Body of pancreas (tissue), 4 donors: ENCODE measurements at regions not wholly inside any gene's neighbourhood (a gene's known extent, or its start where the extent isn't known, plus 50 kb on each side); places are given as distances from the start of the nearest gene placed in this dataset.

Experiments
- ATAC-seq: fragments of 150-250 bp; one replicate; pipeline ENCODE4 v1.9.1; 2016
- DNase-seq, 4 donors: peaks; one replicate each; pipeline ENCODE4 v3.0.0-alpha.2; 2019
- H3K27ac ChIP-seq, 4 donors: fragments of 200-600 bp; sonication (generic); 1 replicate in 3 of 4; 2 replicates in 1 of 4; pipeline versions ENCODE4 v1.5.1 to v1.6.1; 2016 to 2019; ENCODE audit warnings: mild to moderate bottlenecking in 1 of 4, mixed read lengths in 1 of 4, moderate library complexity in 1 of 4
- H3K27me3 ChIP-seq, 2 donors: fragments of 200-600 bp; sonication (generic); one replicate each; pipeline ENCODE4 v1.6.0; 2016; ENCODE audit warnings: mild to moderate bottlenecking in 1 of 2
- H3K36me3 ChIP-seq, 2 donors: fragments of 200-600 bp; sonication (generic); replicated peaks in 1 of 2; 2 replicates each; pipeline ENCODE4 v1.5.1; 2016; ENCODE audit warnings: low read depth in 2 of 2; ENCODE audit not compliant: insufficient read depth in 1 of 2
- H3K4me1 ChIP-seq: fragments of 200-600 bp; sonication (generic); one replicate; pipeline ENCODE4 v1.6.0; 2016
- H3K4me3 ChIP-seq, 2 donors: fragments of 200-600 bp; sonication (generic); 1 replicate in 1 of 2; 2 replicates in 1 of 2; pipeline ENCODE4 v1.5.1; 2016 to 2019
- H3K9me3 ChIP-seq, 3 donors: fragments of 200-600 bp; sonication (generic); 1 replicate in 2 of 3; 2 replicates in 1 of 3; pipeline ENCODE4 v1.5.1; 2016
- CTCF ChIP-seq, 7 experiments: fragments of 450-650 bp in 4 of 7; fragments of 200-600 bp in 3 of 7; sonication (generic) in 3 of 7; IDR thresholded peaks; one replicate each; pipeline ENCODE4 v1.5.1; 2016 to 2019; ENCODE audit warnings: antibody characterized with exemption in 7 of 7
- POLR2A ChIP-seq, 3 donors: fragments of 450-650 bp; IDR thresholded peaks; one replicate each; pipeline ENCODE4 v1.6.1; 2016; ENCODE audit warnings: antibody characterized with exemption in 3 of 3, mild to moderate bottlenecking in 2 of 3
- WGBS, 2 donors: methylation state at CpG; one replicate each; pipeline ENCODE4 v1.1.5; 2017; 5-methylcytosine and 5-hydroxymethylcytosine counted together
- intact Hi-C: fragments of 100-400 bp; cut with DNase I; formaldehyde crosslinking; loops from one replicate; pipeline ENCODE4 v1.15.1; 2023

GRCh38 chr9:89891221-89891590, 286.4 kb downstream of the GADD45G start:
- Histone ChIP-seq H3K36me3 (no peaks in the 10 kb centered on the region), H3K27ac (peak overlapping the region in 3 of 4 donors; percentile 24 to 67 (median 66)), H3K27me3 (no peaks in the 10 kb centered on the region), H3K4me1 (peaks cover 27% of the 10 kb centered on the region), H3K4me3 (no peak overlapping the region), H3K9me3 (no peaks in the 10 kb centered on the region)
- ATAC-seq (no peak), DNase-seq (no peak)
- TF ChIP-seq CTCF (IDR thresholded peaks at IDR 0.05) (no peak), POLR2A (IDR thresholded peaks at IDR 0.05) (no peak)
- intact Hi-C loops = no loop called here
- WGBS, 2 donors = 81 to 97% methylated on average over 4 to 5 of the region's 5 CpGs

- H3K9me3 ChIP-seq = no peaks in the 10 kb centered on the region
- TF ChIP-seq CTCF (IDR thresholded peaks at IDR 0.05) (no peak), POLR2A (IDR thresholded peaks at IDR 0.05) (no peak)
- H3K4me1 ChIP-seq = peaks cover 27% of the 10 kb centered on the region
- DNase-seq (peak in 3 of 4 donors; percentile 31 to 50 (median 44)), ATAC-seq (peak; percentile 69)
- no peak overlapping the region for H3K4me3 ChIP-seq
- intact Hi-C loops = no loop called here
- H3K27me3 ChIP-seq = no peaks in the 10 kb centered on the region
- no peaks in the 10 kb centered on the region for H3K36me3 ChIP-seq
- H3K27ac ChIP-seq = peak overlapping the region in 3 of 4 donors; percentile 24 to 67 (median 66)
- WGBS, 2 donors = 46 to 47% methylated on average over 4 to 6 of the region's 6 CpGs
Observed at GRCh38 chr9:89891591-89892304, 286.9 kb downstream of the GADD45G start.

GRCh38 chr9:89892920-89893319, 288.1 kb downstream of the GADD45G start:
- 85 to 91% methylated on average over 6 of the region's 6 CpGs for WGBS, 2 donors
- intact Hi-C loops = no loop called here
- no peak for DNase-seq
- H3K27ac ChIP-seq = no peak overlapping the region
- no peak for ATAC-seq
- H3K4me1 ChIP-seq = peaks cover 27% of the 10 kb centered on the region
- no peaks in the 10 kb centered on the region for H3K27me3 ChIP-seq
- no peak overlapping the region for H3K4me3 ChIP-seq
- TF ChIP-seq CTCF (IDR thresholded peaks at IDR 0.05) = no peak
- TF ChIP-seq POLR2A (IDR thresholded peaks at IDR 0.05) = no peak
- no peaks in the 10 kb centered on the region for H3K9me3 ChIP-seq
- H3K36me3 ChIP-seq = no peaks in the 10 kb centered on the region

- DNase-seq (no peak), ATAC-seq (no peak)
- Histone ChIP-seq H3K4me1 (peaks cover 22% of the 10 kb centered on the region), H3K27ac (no peak overlapping the region), H3K9me3 (no peaks in the 10 kb centered on the region), H3K36me3 (no peaks in the 10 kb centered on the region), H3K4me3 (no peak overlapping the region), H3K27me3 (no peaks in the 10 kb centered on the region)
- WGBS, 2 donors = 95 to 98% methylated on average over 2 of the region's 2 CpGs
- TF ChIP-seq POLR2A (IDR thresholded peaks at IDR 0.05) (no peak), CTCF (IDR thresholded peaks at IDR 0.05) (no peak)
- intact Hi-C loops = no loop called here
Observed at GRCh38 chr9:89893886-89894285, 289.1 kb downstream of the GADD45G start.

GRCh38 chr9:89896806-89897340, 292.1 kb downstream of the GADD45G start:
- no peak for DNase-seq
- Histone ChIP-seq H3K9me3 (no peaks in the 10 kb centered on the region), H3K36me3 (no peaks in the 10 kb centered on the region), H3K27me3 (no peaks in the 10 kb centered on the region), H3K4me3 (no peak overlapping the region), H3K27ac (no peak overlapping the region), H3K4me1 (peaks cover 7% of the 10 kb centered on the region)
- intact Hi-C loops = no loop called here
- ATAC-seq = no peak
- 63 to 91% methylated on average over 1 to 5 of the region's 5 CpGs for WGBS, 2 donors
- TF ChIP-seq CTCF (IDR thresholded peaks at IDR 0.05) (no peak), POLR2A (IDR thresholded peaks at IDR 0.05) (no peak)
